GM12878 (cell line): ENCODE measurements at regions not wholly inside any gene's neighbourhood (a gene's known extent, or its start where the extent isn't known, plus 50 kb on each side); places are given as distances from the start of the nearest gene placed in this dataset.

Experiments used
- ATAC-seq: fragments of 200-7000 bp; cut with Tn5 transposase; 3 replicates; pipeline ENCODE4 v1.9.1; 2020; ENCODE audit warnings: mild to moderate bottlenecking, moderate library complexity
- BruUV-seq: library from RNA; stranded (reverse); fragments of 400-500 nt; replicated peaks from 2 replicates; lab custom pipeline; 2021; lab: Mats Ljungman, UMichigan
- CTCF ChIA-PET: fragments of 300-600 bp; sonication (Branson Sonifier 250); formaldehyde crosslinking; extraction: SDS; loops from one replicate; lab custom pipeline; 2021; ENCODE audit warnings: inconsistent platforms; lab: Yijun Ruan, JAX
- POLR2A ChIA-PET: fragments of 350-600 bp; formaldehyde crosslinking; extraction: SDS; loops from one replicate; lab custom pipeline; 2021; ENCODE audit warnings: inconsistent platforms; lab: Charles Lee
- RAD21 ChIA-PET: fragments of 300-600 bp; sonication (Branson Sonifier 250); formaldehyde crosslinking; loops from one replicate; lab custom pipeline; 2023; ENCODE audit warnings: antibody characterized with exemption; ENCODE audit not compliant: unreplicated experiment; lab: Charles Lee
- SMC1A ChIA-PET: fragments of 300-600 bp; sonication (Branson Sonifier 250); formaldehyde crosslinking; loops from one replicate; lab custom pipeline; 2023; ENCODE audit not compliant: unreplicated experiment, uncharacterized antibody; lab: Charles Lee
- DNase-seq: peaks from one replicate; pipeline ENCODE4 v3.0.0-alpha.2; 2011; ENCODE audit warnings: low read depth, low spot score
- FAIRE-seq: peaks from 3 replicates; lab custom pipeline; 2011; peaks lifted over from hg19 to GRCh38; lab: Jason Lieb, UNC
- H2AFZ ChIP-seq: 2 replicates; pipeline ENCODE4 v1.6.0; 2011; ENCODE audit warnings: low read depth, low read length, control low read depth; ENCODE audit not compliant: control insufficient read depth
- H3K27ac ChIP-seq: 2 replicates; pipeline ENCODE4 v1.5.1; 2011; ENCODE audit warnings: control low read depth; ENCODE audit not compliant: control insufficient read depth, insufficient read depth
- H3K27me3 ChIP-seq, 2 experiments: replicated peaks in 1 of 2; 2 replicates each; pipeline versions ENCODE4 v1.6.0 to v1.6.1; 2011; ENCODE audit warnings: low read length in 1 of 2; ENCODE audit not compliant: control insufficient read depth in 2 of 2, insufficient read depth in 2 of 2
- H3K36me3 ChIP-seq, 2 experiments: 2 replicates each; pipeline ENCODE4 v1.5.1; 2011; ENCODE audit warnings: low read length in 1 of 2; ENCODE audit not compliant: control insufficient read depth in 2 of 2, insufficient read depth in 2 of 2
- H3K4me1 ChIP-seq: 2 replicates; pipeline ENCODE4 v1.6.1; 2011; ENCODE audit warnings: mild to moderate bottlenecking, low read length, moderate library complexity, mixed read lengths; ENCODE audit not compliant: control insufficient read depth, insufficient read depth
- H3K4me2 ChIP-seq: 2 replicates; pipeline ENCODE4 v1.6.0; 2011; ENCODE audit warnings: control low read depth; ENCODE audit not compliant: control insufficient read depth, insufficient read depth
- H3K4me3 ChIP-seq: fragments of 200-600 bp; sonication (generic); 2 replicates; pipeline ENCODE4 v1.5.1; 2016
- H3K79me2 ChIP-seq: 2 replicates; pipeline ENCODE4 v1.6.0; 2011; ENCODE audit warnings: low read length; ENCODE audit not compliant: control insufficient read depth, insufficient read depth
- H3K9ac ChIP-seq: 2 replicates; pipeline ENCODE4 v1.8.0; 2011; ENCODE audit warnings: low read length, control low read depth, mixed read lengths; ENCODE audit not compliant: control insufficient read depth, insufficient read depth
- H3K9me3 ChIP-seq: replicated peaks from 3 replicates; pipeline ENCODE4 v1.5.1; 2011; ENCODE audit warnings: mild to moderate bottlenecking, low read length; ENCODE audit not compliant: control insufficient read depth, insufficient read depth
- H4K20me1 ChIP-seq: 2 replicates; pipeline ENCODE4 v1.6.0; 2011; ENCODE audit not compliant: control insufficient read depth, insufficient read depth
- CTCF ChIP-seq, 3 experiments: IDR thresholded peaks in 2 of 3; conservative IDR thresholded peaks in 1 of 3; 2 replicates each; pipeline ENCODE4 v1.5.1; 2011; ENCODE audit warnings: low read depth in 3 of 3, low read length in 3 of 3, mild to moderate bottlenecking in 3 of 3, control low read depth in 2 of 3, moderate library complexity in 2 of 3, inconsistent platforms in 1 of 3, mixed read lengths in 1 of 3; ENCODE audit not compliant: control insufficient read depth in 2 of 3, insufficient read depth in 1 of 3; ENCODE audit errors: extremely low read depth in 1 of 3
- DPF2 ChIP-seq: fragments of 450-650 bp; IDR thresholded peaks from 2 replicates; pipeline ENCODE4 v1.6.1; 2017; ENCODE audit warnings: mild to moderate bottlenecking
- EGR1 ChIP-seq, 2 experiments: IDR thresholded peaks; 1 replicate in 1 of 2; 2 replicates in 1 of 2; pipeline ENCODE4 v1.6.1; 2011 to 2012; ENCODE audit warnings: low read depth in 2 of 2, low read length in 2 of 2, borderline replicate concordance in 1 of 2, mild to moderate bottlenecking in 1 of 2, moderate library complexity in 1 of 2
- IRF4 ChIP-seq: IDR thresholded peaks from 2 replicates; pipeline ENCODE4 v1.6.1; 2011; ENCODE audit warnings: low read depth, low read length
- JUND ChIP-seq: IDR thresholded peaks from 2 replicates; pipeline ENCODE4 v1.6.1; 2012; ENCODE audit warnings: low read depth, mild to moderate bottlenecking, low read length, improper control_type of control experiment, moderate library complexity
- MEF2B ChIP-seq: fragments of 450-650 bp; IDR thresholded peaks from 2 replicates; pipeline ENCODE4 v1.6.1; 2018; ENCODE audit warnings: mild to moderate bottlenecking, moderate library complexity; ENCODE audit not compliant: partially characterized antibody, poor library complexity, severe bottlenecking
- MXI1 ChIP-seq: fragments of 150-350 bp; IDR thresholded peaks from 2 replicates; pipeline ENCODE4 v1.6.1; 2011; ENCODE audit warnings: low read depth, mild to moderate bottlenecking, inconsistent platforms, low read length, improper control_type of control experiment
- RFX5 ChIP-seq: IDR thresholded peaks from 2 replicates; pipeline ENCODE4 v1.6.1; 2011; ENCODE audit warnings: low read depth, low read length, improper control_type of control experiment
- SIN3A ChIP-seq: IDR thresholded peaks from 2 replicates; pipeline ENCODE4 v1.6.1; 2012; ENCODE audit warnings: low read depth, low read length, improper control_type of control experiment
- SMARCA5 ChIP-seq: fragments of 450-650 bp; IDR thresholded peaks from 2 replicates; pipeline ENCODE4 v1.6.1; 2017; ENCODE audit warnings: mild to moderate bottlenecking
- ZNF217 ChIP-seq: fragments of 450-650 bp; IDR thresholded peaks from 2 replicates; pipeline ENCODE4 v1.6.1; 2017; ENCODE audit warnings: antibody characterized with exemption, mild to moderate bottlenecking
- ZNF384 ChIP-seq: IDR thresholded peaks from 2 replicates; pipeline ENCODE4 v1.6.1; 2012; ENCODE audit warnings: low read depth, mild to moderate bottlenecking, low read length, improper control_type of control experiment, borderline replicate concordance
- WGBS: methylation state at CpG from one replicate; pipeline ENCODE4 v1.1.6; 2016; ENCODE audit warnings: low lambda C conversion rate; ENCODE audit not compliant: insufficient replicate concordance, insufficient coverage; ENCODE audit errors: missing lambda C conversion rate; 5-methylcytosine and 5-hydroxymethylcytosine counted together
- in situ Hi-C: fragments of 300-500 bp; cut with MboI; formaldehyde crosslinking; loops from 9 replicates; pipeline ENCODE4 v1.14.3; 2018; ENCODE audit warnings: mixed read lengths
- intact Hi-C: fragments of 100-400 bp; cut with micrococcal nuclease; formaldehyde crosslinking; loops from one replicate; pipeline ENCODE4 v1.14.2; 2022; ENCODE audit not compliant: unreplicated experiment

- DNase-seq (no peak), ATAC-seq (no peak), FAIRE-seq (no peak)
- Histone ChIP-seq H3K9ac (no peak overlapping the region), H3K4me3 (no peak overlapping the region), H2AFZ (no peak overlapping the region), H3K36me3 (no peaks in the 10 kb centered on the region), H3K27me3 (no peaks in the 10 kb centered on the region; a peak in 2 of 4 replicates), H3K27ac (no peak overlapping the region), H3K4me1 (no peaks in the 10 kb centered on the region), H3K79me2 (no peaks in the 10 kb centered on the region), H3K9me3 (no peaks in the 10 kb centered on the region), H4K20me1 (no peaks in the 10 kb centered on the region), H3K4me2 (no peak overlapping the region)
- CTCF ChIA-PET, result no interaction called here
- in situ Hi-C loops, result no loop called here
- RAD21 ChIA-PET, result no interaction called here
- TF ChIP-seq JUND (no peak), RFX5 (no peak), EGR1 (IDR thresholded peaks at IDR 0.05; ENCODE audit: borderline replicate concordance in 1 of 2, low read depth in 2 of 2, low read length in 2 of 2) (no peak), SMARCA5 (no peak), SIN3A (no peak), MXI1 (no peak), ZNF384 (no peak)
- intact Hi-C loops, result no loop called here
- POLR2A ChIA-PET, result interaction anchor here (0.6 kb wide), 2 partner anchors 56 to 940 kb away, joined by 4 to 9 read pairs; no protein-coding TSS in a partner anchor
- WGBS, result 31% methylated on average over 11 of the region's 11 CpGs
- SMC1A ChIA-PET, result interaction anchor here (1.3 kb wide), 1 partner anchor 18 kb away, joined by 3 read pairs; no protein-coding TSS in a partner anchor
- no TSS peak for BruUV-seq
Measured at GRCh38 chr7:17617857-17618651, 319.6 kb downstream of the AHR start.

GRCh38 chr7:17618652-17618974 lies 320.2 kb downstream of the AHR start:
- WGBS, result 78% methylated on average over 1 of the region's 1 CpG
- ChIA-PET RAD21 (no interaction called here), CTCF (no interaction called here), POLR2A (interaction anchor here (0.6 kb wide), 1 partner anchor 940 kb away, joined by 9 read pairs; no protein-coding TSS in a partner anchor)
- Histone ChIP-seq H3K4me1 (no peaks in the 10 kb centered on the region), H3K9ac (no peak overlapping the region), H3K36me3 (no peaks in the 10 kb centered on the region), H3K4me2 (no peak overlapping the region), H3K27ac (no peak overlapping the region), H2AFZ (no peak overlapping the region), H3K79me2 (no peaks in the 10 kb centered on the region), H3K9me3 (no peaks in the 10 kb centered on the region)
- in situ Hi-C loops, result no loop called here
- FAIRE-seq (no peak), ATAC-seq (no peak)
- TF ChIP-seq IRF4, result no peak
- no peak for TF ChIP-seq MEF2B
- no peak for TF ChIP-seq CTCF (IDR thresholded peaks at IDR 0.05 in 2 of 3, conservative IDR thresholded peaks at IDR 0.05 in 1 of 3; ENCODE audit: control insufficient read depth in 2 of 3, extremely low read depth in 1 of 3, insufficient read depth in 1 of 3, low read depth in 3 of 3, low read length in 3 of 3)
- no peak for TF ChIP-seq ZNF217
- no peak for TF ChIP-seq DPF2
- TF ChIP-seq, all 136 proteins: peak for 0
- DNase-seq, result no peak
- SMC1A ChIA-PET, result interaction anchor here (1.3 kb wide), 1 partner anchor 17 kb away, joined by 3 read pairs; no protein-coding TSS in a partner anchor
- H4K20me1 ChIP-seq, result no peaks in the 10 kb centered on the region
- no TSS peak for BruUV-seq
- intact Hi-C loops, result no loop called here
- H3K27me3 ChIP-seq, result no peaks in the 10 kb centered on the region; a peak in 2 of 4 replicates
- H3K4me3 ChIP-seq, result no peak overlapping the region
